GM21576 (cell line): ENCODE measurements at regions not wholly inside any gene's neighbourhood (a gene's known extent, or its start where the extent isn't known, plus 50 kb on each side); places are given as distances from the start of the nearest gene placed in this dataset.

Experiments used
- ATAC-seq: cut with Tn5 transposase; IDR thresholded peaks from one replicate; pipeline ENCODE4 v1.9.1; 2021; ENCODE audit warnings: mild to moderate bottlenecking, moderate library complexity; ENCODE audit not compliant: unreplicated experiment

DNA sequence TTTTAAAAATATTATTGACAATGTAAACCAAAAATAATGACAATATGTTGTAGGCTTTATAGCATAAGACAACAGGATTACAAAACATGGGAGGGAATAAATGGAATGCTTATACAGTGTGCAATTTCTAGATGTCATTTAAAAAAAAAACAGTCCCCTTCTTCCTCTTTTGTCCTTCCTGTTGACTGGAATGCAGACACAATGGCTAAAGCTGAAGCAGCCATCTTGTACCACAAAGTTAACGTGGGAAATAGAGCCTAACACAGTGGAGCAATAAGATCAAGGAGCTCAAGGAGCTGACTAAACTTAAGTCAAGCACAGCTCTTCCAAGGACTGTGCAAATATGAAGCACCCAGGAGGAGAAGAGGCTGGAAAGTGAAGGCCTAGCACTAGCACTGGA lies 208.1 kb downstream of the ARHGAP12 start:
- no peak for ATAC-seq

DNA sequence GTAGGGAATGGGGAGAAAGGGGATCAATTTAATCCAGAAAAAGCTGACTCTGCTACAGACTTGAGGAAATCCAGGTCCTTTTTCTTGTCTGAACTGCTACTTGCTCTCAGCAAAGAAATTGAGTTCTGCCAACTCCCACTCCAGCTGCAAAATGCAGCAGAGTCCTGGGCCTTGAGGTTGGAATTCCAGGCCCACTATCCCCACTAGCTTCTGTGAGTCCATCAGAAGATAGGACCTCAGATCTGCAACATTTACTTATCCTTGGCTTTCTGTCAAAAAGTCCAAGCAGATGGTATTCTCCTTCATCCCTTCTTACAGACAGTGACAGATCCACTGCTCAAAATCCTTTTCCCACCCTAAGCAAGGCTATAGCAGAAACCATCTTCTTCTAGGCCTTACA lies 219.2 kb downstream of the ARHGAP12 start:
- ATAC-seq, result no peak

- no peak for ATAC-seq
Observed at GRCh38 chr10:31709028-31709427, 219.6 kb downstream of the ARHGAP12 start.

DNA sequence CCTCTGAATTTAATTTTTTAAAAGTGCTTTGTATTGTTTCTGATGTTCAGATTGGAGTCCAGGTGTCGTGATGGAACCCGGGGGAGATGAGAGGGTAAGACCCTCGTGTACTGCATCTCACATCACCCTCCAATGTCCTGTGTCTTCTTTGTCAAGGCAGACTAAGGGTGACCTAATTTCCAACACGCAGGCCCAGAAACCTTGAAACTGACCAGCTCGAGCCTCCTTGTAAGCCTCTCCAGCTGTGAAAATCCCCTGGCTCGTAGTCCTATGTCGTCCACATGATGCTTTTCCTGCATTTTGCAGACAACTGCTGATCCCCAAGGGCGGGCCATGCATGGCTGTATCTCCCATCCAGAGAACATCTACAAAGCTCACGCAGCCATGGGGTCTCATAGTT lies 220.2 kb downstream of the ARHGAP12 start:
- no peak for ATAC-seq

DNA sequence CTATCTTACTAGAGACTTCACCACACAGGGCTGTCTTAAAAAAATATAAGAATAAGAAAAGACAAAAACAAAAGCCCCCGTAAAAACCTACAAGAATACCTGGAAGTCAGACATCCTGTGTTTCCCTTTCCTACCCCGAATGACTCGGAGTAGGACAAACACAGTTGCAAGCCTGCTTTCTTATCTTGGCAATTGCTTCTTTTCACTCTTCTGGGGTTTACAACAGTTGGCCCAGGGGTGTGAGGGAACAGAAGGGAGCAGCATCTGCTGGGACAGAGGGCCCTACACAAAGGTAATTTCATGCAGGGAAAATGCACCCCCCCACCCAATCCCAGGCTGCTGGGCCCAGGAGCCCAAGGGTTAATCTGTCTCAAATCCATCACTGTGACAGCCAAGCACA lies 220.6 kb downstream of the ARHGAP12 start:
- ATAC-seq, result no peak

GRCh38 chr10:31707093-31708039 lies 221.3 kb downstream of the ARHGAP12 start:
- ATAC-seq, result peak; percentile 83

DNA sequence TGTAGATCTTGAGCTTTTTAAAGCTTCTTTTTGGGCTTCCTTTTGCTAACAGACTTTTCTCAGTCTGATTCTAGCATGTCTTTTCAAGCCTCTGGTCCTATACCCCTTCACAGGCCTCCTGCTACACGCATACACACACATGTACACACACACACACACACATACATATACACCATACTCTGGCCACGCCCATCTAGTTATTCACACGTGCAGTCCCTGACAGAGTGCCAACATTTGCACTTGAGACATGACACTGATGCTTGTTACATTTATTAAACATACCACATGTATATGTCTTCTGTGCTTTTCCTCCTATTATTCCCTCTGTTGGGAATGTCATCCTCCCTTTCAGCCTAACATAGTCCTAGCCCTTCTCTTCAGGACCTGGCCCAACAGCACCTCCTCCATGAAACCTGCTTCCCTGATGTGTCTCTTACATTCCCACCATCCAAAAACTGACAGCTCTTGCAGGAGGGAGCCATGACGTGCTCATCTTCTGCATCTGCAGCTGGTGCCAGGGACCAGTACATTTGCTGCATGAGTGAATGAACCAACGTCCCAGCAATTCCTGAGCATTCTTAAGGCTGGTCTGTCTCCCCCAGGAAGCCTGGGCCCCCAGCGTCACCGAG lies 222.1 kb downstream of the ARHGAP12 start:
- no peak for ATAC-seq

DNA sequence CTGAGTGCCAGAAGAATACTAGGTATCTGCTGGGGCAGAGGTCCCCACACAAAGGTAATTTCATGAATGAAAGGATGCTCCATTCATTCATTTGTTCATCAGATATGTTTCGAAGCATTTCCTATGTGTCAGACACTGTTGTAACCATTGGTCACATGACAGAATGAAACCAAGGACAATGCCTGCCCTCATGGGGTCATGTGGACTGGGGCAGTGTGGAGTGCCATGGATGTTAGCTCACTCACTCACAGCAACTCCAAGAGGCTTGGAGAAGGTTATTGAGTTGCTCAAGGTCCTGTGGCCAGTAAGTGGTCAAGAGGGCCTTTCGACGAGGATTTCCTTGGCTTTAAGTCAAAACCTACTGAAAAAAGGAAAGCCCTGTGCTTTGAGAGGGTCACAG lies 223.5 kb downstream of the ARHGAP12 start:
- no peak for ATAC-seq

- ATAC-seq, result no peak
Observed at GRCh38 chr10:31704195-31704594, 224.4 kb downstream of the ARHGAP12 start.

DNA sequence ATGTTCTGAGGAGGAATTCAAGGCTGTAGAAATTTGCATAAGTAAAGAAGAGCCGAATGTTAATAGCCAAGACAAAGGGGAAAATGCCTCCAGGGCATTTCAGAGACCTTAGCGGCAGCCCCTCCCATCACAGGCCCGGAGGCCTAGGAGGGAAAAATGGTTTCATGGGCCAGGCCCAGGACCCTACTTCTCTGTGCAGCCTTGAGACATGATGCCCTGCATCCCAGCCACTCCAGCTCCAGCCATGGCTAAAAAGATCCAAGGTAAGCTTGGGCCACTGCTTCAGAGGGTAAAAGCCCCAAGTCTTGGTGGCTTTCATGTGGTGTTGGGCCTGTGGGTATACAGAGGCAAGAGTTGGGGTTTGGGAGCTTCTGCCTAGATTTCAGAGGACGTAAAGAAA lies 225.7 kb downstream of the ARHGAP12 start:
- no peak for ATAC-seq

- no peak for ATAC-seq
Observed at GRCh38 chr10:31702005-31702404, 226.6 kb downstream of the ARHGAP12 start.

DNA sequence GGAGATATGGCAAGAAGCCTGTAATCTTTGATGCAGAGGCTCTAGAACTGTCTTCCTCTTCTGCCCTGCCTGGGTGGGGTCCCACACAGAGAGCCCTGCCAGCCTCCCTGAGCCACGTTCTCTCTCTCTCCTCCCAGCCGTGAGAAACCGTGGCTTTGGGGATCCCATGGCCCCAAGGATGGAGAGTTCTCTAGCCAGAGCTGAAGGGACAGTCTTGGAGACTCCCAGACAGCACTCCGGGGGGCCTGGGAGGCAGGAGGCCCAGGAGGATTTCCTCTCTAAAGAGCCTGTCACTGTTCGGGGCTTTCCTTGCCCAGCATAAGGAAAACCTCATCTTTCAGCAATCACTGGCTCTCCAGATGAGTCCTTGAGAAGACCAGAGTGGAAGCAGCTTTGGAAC lies 227.1 kb downstream of the ARHGAP12 start:
- no peak for ATAC-seq

DNA sequence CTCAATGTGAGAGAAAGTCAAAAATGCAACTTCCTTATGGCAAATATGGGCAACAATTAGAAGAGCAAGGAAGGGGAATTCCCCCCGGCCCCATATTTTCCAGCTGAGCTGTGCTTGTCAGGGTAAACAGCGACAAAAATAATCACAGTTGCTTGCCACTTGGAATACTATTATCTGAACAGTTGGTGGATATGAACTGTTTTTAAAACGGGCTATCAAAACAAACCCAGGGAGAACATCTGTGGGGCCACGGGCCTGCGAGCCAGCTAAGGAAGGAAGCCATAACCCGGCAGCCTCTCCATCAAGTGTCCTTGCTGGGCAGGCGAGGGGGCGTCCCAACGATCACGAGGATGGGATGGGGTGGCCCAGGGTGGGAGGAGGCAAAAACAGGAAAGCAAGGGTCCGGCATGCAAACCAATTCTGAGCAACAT lies 228.4 kb downstream of the ARHGAP12 start:
- ATAC-seq, result no peak

GRCh38 chr10:31698181-31698830 lies 230.3 kb downstream of the ARHGAP12 start:
- no peak for ATAC-seq

DNA sequence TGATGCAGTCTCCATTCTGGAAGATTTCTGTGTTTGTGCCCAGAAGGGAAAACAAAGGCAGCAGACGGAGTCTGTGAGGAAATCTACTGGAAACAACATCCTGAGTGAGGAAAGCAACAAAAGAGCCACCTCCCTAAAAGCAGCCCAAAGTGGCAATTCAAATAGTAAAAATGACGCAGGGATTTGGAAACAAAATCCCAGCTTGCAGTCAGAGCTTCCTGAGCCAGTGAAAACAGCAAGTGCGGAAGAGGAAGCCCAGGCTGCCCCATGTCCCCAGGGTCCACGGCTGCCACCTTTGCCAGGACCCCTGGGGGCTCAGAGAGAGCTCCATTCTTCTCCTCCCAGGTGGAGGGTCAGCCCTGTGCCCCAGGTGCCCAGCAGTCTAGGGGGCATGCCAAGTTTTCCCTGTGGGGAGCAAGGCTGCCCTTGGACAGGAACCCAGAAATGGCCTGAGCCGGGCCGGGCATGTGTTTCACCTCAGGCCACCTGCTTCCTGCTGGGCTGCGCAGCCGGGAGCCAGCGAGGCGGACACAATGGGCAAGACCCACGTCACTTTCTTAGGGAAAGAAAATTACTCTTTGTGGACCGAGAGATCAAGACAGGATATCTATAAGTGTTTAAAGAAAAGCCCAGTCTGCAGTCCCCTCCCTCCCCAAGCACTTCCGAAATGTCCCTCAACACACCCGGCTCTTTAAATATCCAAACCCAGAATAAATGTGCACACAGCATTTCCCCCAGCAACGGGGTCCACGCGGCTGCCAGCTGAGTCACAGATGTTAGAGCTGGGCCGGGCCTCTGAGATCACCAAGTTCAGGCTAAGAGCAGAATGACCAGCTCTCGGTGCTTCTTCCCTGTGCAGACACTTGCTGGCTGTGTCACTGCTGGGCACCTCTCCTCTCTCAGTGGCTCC lies 231.1 kb downstream of the ARHGAP12 start:
- no peak for ATAC-seq

- ATAC-seq, result no peak
Observed at GRCh38 chr10:31694929-31695837, 233.4 kb downstream of the ARHGAP12 start.

DNA sequence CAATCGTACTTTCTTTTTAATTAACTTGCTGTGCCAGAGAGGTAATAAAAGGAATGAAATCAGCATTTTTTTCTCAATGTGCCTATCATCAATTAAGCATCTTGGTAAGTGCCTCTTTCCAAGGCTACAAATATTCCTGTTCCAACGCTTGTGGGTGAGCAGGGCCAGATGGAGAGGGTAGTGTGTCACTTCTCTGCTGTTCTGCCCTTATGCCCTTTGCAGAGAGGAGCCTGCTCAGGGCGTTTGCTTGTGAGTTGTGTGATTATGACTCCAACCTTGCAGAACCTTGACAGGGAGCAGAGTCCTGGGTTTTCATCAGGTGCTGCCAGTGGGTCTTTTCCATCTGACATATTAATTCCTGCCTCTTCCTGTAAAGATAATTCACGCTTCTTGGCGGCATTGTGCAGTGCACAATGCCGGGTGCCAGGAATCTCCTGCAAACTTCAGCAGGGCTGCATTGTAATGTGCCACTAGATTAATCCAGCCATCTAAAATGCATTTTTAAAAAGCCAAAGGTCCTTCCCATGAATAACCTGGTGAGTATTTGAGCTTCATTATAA lies 234.4 kb downstream of the ARHGAP12 start:
- no peak for ATAC-seq

GRCh38 chr10:31693491-31693890 lies 235.1 kb downstream of the ARHGAP12 start:
- no peak for ATAC-seq

DNA sequence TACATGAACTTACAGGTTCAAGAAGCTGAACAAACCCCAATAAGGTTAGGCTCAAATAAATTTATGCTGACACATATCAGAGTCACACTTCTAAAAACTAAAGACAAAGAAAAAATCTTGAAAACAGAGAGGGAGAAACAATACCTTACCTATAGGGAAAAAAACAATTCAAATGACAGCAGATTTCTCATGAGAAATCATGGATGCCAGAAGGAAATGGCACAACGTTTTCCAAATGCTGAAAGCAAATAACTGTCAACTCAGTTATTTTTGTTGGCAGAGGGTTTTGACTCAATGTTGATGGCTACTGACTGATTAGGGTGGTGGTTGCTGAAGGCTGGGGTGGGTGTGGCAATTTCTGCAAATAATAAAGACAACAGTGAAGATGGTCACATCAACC lies 239.4 kb downstream of the ARHGAP12 start:
- no peak for ATAC-seq
